Adrenal gland (tissue), 9 donors: ENCODE measurements at regions not wholly inside any gene's neighbourhood (a gene's known extent, or its start where the extent isn't known, plus 50 kb on each side); places are given as distances from the start of the nearest gene placed in this dataset.

Source experiments
- DNase-seq, 7 donors: peaks; one replicate each; pipeline ENCODE4 v3.0.0-alpha.2; 2019 to 2020
- H3K27ac ChIP-seq, 5 donors: fragments of 200-600 bp; sonication (generic) in 4 of 5; 1 replicate in 3 of 5; 2 replicates in 2 of 5; pipeline versions ENCODE4 v1.5.1 to v1.8.0; 2016 to 2020; ENCODE audit warnings: mild to moderate bottlenecking in 1 of 5
- H3K27me3 ChIP-seq: fragments of 200-600 bp; 2 replicates; pipeline ENCODE4 v1.8.0; 2021
- H3K36me3 ChIP-seq, 2 donors: fragments of 200-600 bp; replicated peaks in 1 of 2; 1 replicate in 1 of 2; 2 replicates in 1 of 2; pipeline versions ENCODE4 v1.5.1 to v1.8.0; 2018 to 2022
- H3K4me1 ChIP-seq, 2 donors: fragments of 200-600 bp; replicated peaks in 1 of 2; 1 replicate in 1 of 2; 2 replicates in 1 of 2; pipeline versions ENCODE4 v1.5.1 to v1.8.0; 2018 to 2021
- H3K4me3 ChIP-seq, 4 donors: fragments of 200-600 bp; sonication (generic) in 3 of 4; one replicate each; pipeline ENCODE4 v1.5.1; 2016 to 2018
- H3K9me3 ChIP-seq, 3 donors: fragments of 200-600 bp; sonication (generic) in 1 of 3; replicated peaks in 1 of 3; 1 replicate in 2 of 3; 2 replicates in 1 of 3; pipeline versions ENCODE4 v1.5.1 to v1.8.0; 2016 to 2021
- CTCF ChIP-seq, 6 experiments: fragments of 450-650 bp in 4 of 6; fragments of 200-600 bp in 2 of 6; sonication (generic) in 1 of 6; IDR thresholded peaks; 1 replicate in 5 of 6; 2 replicates in 1 of 6; pipeline versions ENCODE4 v1.5.1 to v1.8.0; 2016 to 2021; ENCODE audit warnings: antibody characterized with exemption in 6 of 6, mild to moderate bottlenecking in 2 of 6, moderate library complexity in 1 of 6
- POLR2A ChIP-seq, 2 donors: fragments of 450-650 bp; IDR thresholded peaks; one replicate each; pipeline ENCODE4 v1.6.1; 2017; ENCODE audit warnings: antibody characterized with exemption in 2 of 2, mild to moderate bottlenecking in 2 of 2, moderate library complexity in 1 of 2
- WGBS, 4 donors: extraction: QIAGEN DNeasy Blood & Tissue Kit in 2 of 4; methylation state at CpG; one replicate each; pipeline versions ENCODE4 v1.1.5 to v1.1.7; 2013 to 2017; 5-methylcytosine and 5-hydroxymethylcytosine counted together
- intact Hi-C, 2 donors: fragments of 100-400 bp; cut with DNase I; formaldehyde crosslinking; loops; one replicate each; pipeline versions ENCODE4 v1.14.1 to v1.15.0; 2022 to 2023
- donor health status: healthy with polysubstance abuse.
- donor health status: Bipolar disorder and iron deficiency.
- donor health status: DM: yes; HTN: yes; CAD: no.
- donor health status: DM: no; HTN: no; CAD: no.
- donor health status: DM: no; HTN: no; CAD: no.

- intact Hi-C loops: no loop called here
- TF ChIP-seq CTCF (IDR thresholded peaks at IDR 0.05) (no peak), POLR2A (IDR thresholded peaks at IDR 0.05) (no peak)
- Histone ChIP-seq H3K9me3 (no peaks in the 10 kb centered on the region), H3K36me3 (no peaks in the 10 kb centered on the region), H3K4me1 (peaks cover 5% of the 10 kb centered on the region in 2 donors), H3K27me3 (no peaks in the 10 kb centered on the region), H3K27ac (no peak overlapping the region), H3K4me3 (no peak overlapping the region)
- DNase-seq: no peak
- WGBS, 4 donors: 49 to 59% (median 54%) methylated on average over 4 of the region's 4 CpGs
Observed at GRCh38 chr3:10597733-10598132, 92.3 kb upstream of the ATP2B2 start.

GRCh38 chr3:10599017-10599416, 93.6 kb upstream of the ATP2B2 start:
- WGBS, 4 donors: 81 to 91% (median 84%) methylated on average over 6 of the region's 6 CpGs
- Histone ChIP-seq H3K4me3 (no peak overlapping the region), H3K27ac (no peak overlapping the region), H3K36me3 (no peaks in the 10 kb centered on the region), H3K9me3 (no peaks in the 10 kb centered on the region), H3K27me3 (no peaks in the 10 kb centered on the region), H3K4me1 (peaks cover 5% of the 10 kb centered on the region in 2 donors)
- no peak for DNase-seq
- intact Hi-C loops: no loop called here
- TF ChIP-seq CTCF (IDR thresholded peaks at IDR 0.05) (no peak), POLR2A (IDR thresholded peaks at IDR 0.05) (no peak)

GRCh38 chr3:10599444-10599843, 94.1 kb upstream of the ATP2B2 start:
- intact Hi-C loops: no loop called here
- Histone ChIP-seq H3K9me3 (no peaks in the 10 kb centered on the region), H3K4me3 (no peak overlapping the region), H3K27me3 (no peaks in the 10 kb centered on the region), H3K4me1 (peaks cover 5% of the 10 kb centered on the region in 2 donors), H3K27ac (no peak overlapping the region), H3K36me3 (no peaks in the 10 kb centered on the region)
- TF ChIP-seq POLR2A (IDR thresholded peaks at IDR 0.05) (no peak), CTCF (IDR thresholded peaks at IDR 0.05) (no peak)
- no peak for DNase-seq
- WGBS, 4 donors: 87 to 88% (median 87%) methylated on average over 6 to 9 of the region's 9 CpGs

GRCh38 chr3:10600296-10600714, 94.9 kb upstream of the ATP2B2 start:
- intact Hi-C loops: no loop called here
- H3K36me3 ChIP-seq: no peaks in the 10 kb centered on the region
- TF ChIP-seq POLR2A (IDR thresholded peaks at IDR 0.05) (no peak), CTCF (IDR thresholded peaks at IDR 0.05) (no peak)
- H3K27ac ChIP-seq: no peak overlapping the region
- 59 to 100% (median 75%) methylated on average over 1 to 8 of the region's 8 CpGs for WGBS, 4 donors
- H3K27me3 ChIP-seq: no peaks in the 10 kb centered on the region
- peaks cover 5% of the 10 kb centered on the region in 2 donors for H3K4me1 ChIP-seq
- DNase-seq: no peak
- no peak overlapping the region for H3K4me3 ChIP-seq
- no peaks in the 10 kb centered on the region for H3K9me3 ChIP-seq
